HG03196 (cell line): ENCODE measurements at regions not wholly inside any gene's neighbourhood (a gene's known extent, or its start where the extent isn't known, plus 50 kb on each side); places are given as distances from the start of the nearest gene placed in this dataset.
"Not testable (repeated sequence)": the region's sequence is repeated elsewhere in the genome, so short reads cannot be mapped to it uniquely, and the experiment has no call there.

ENCODE experiments used
- ATAC-seq: cut with Tn5 transposase; IDR thresholded peaks from one replicate; pipeline ENCODE4 v1.9.1; 2021; ENCODE audit not compliant: unreplicated experiment

GRCh38 chr16:29311461-29312344 lies 94.8 kb downstream of the NPIPB11 start:
- ATAC-seq, result no peak

- no peak for ATAC-seq
These were observed 95.6 kb downstream of the NPIPB11 start for GRCh38 chr16:29310852-29311314.

GRCh38 chr16:29310243-29310642 lies 96.3 kb downstream of the NPIPB11 start:
- ATAC-seq, result not testable (repeated sequence)

- ATAC-seq, result not testable (repeated sequence)
These were observed 96.9 kb downstream of the NPIPB11 start for GRCh38 chr16:29309601-29310000.

GRCh38 chr16:29308644-29309546 lies 97.6 kb downstream of the NPIPB11 start:
- no peak for ATAC-seq

GRCh38 chr16:29307598-29308507 lies 98.7 kb downstream of the NPIPB11 start:
- ATAC-seq, result no peak

- no peak for ATAC-seq
These were observed 99.4 kb downstream of the NPIPB11 start for GRCh38 chr16:29306943-29307597.

- no peak for ATAC-seq
These were observed 100.3 kb downstream of the NPIPB11 start for GRCh38 chr16:29306201-29306600.

- not testable (repeated sequence) for ATAC-seq
These were observed 101.5 kb downstream of the NPIPB11 start for GRCh38 chr16:29305018-29305417.

GRCh38 chr16:29304251-29304650 lies 102.3 kb downstream of the NPIPB11 start:
- no peak for ATAC-seq

- ATAC-seq, result no peak
These were observed 103.0 kb downstream of the NPIPB11 start for GRCh38 chr16:29303520-29303919.

GRCh38 chr16:29302976-29303375 lies 103.5 kb downstream of the NPIPB11 start:
- ATAC-seq, result no peak

GRCh38 chr16:29302433-29302832 lies 104.1 kb downstream of the NPIPB11 start:
- ATAC-seq, result not testable (repeated sequence)

- not testable (repeated sequence) for ATAC-seq
These were observed 104.7 kb downstream of the NPIPB11 start for GRCh38 chr16:29301662-29302285.

- not testable (repeated sequence) for ATAC-seq
These were observed 105.7 kb downstream of the NPIPB11 start for GRCh38 chr16:29300541-29301535.

- ATAC-seq, result not testable (repeated sequence)
These were observed 106.5 kb downstream of the NPIPB11 start for GRCh38 chr16:29300030-29300491.

- not testable (repeated sequence) for ATAC-seq
These were observed 107.5 kb downstream of the NPIPB11 start for GRCh38 chr16:29298997-29299396.

GRCh38 chr16:29298307-29298706 lies 108.2 kb downstream of the NPIPB11 start:
- not testable (repeated sequence) for ATAC-seq
